SK-N-SH (cell line): ENCODE measurements at regions not wholly inside any gene's neighbourhood (a gene's known extent, or its start where the extent isn't known, plus 50 kb on each side); places are given as distances from the start of the nearest gene placed in this dataset.

ENCODE experiments used
- CTCF ChIA-PET: fragments of 300-600, 350-600 bp; formaldehyde crosslinking; extraction: SDS; loops from one replicate; lab custom pipeline; 2021; lab: Yijun Ruan, JAX
- POLR2A ChIA-PET: fragments of 350-600 bp; sonication (Branson Sonifier 250); formaldehyde crosslinking; extraction: SDS; loops from one replicate; lab custom pipeline; 2020; ENCODE audit warnings: antibody characterized with exemption, inconsistent platforms; lab: Yijun Ruan, JAX
- DNase-seq: peaks from one replicate; pipeline ENCODE4 v3.0.0; 2012
- H2AFZ ChIP-seq: fragments of 200-600 bp; sonication (generic); 2 replicates; pipeline ENCODE4 v1.8.1; 2016; ENCODE audit warnings: antibody characterized with exemption, mild to moderate bottlenecking, low read depth
- H3F3A ChIP-seq: fragments of 200-600 bp; sonication (generic); replicated peaks from 2 replicates; pipeline ENCODE3; 2016; ENCODE audit warnings: antibody characterized with exemption, mild to moderate bottlenecking; ENCODE audit not compliant: insufficient read depth
- H3K27ac ChIP-seq, 2 experiments: fragments of 200-500 bp in 1 of 2; fragments of 200-600 bp in 1 of 2; sonication (Bioruptor generic) in 1 of 2; sonication (generic), shearing (Covaris generic) in 1 of 2; 2 replicates each; pipeline versions ENCODE4 v1.5.1 to v1.6.1; 2014 to 2016; ENCODE audit warnings: low read depth in 2 of 2, inconsistent platforms in 1 of 2, low read length in 1 of 2, mild to moderate bottlenecking in 1 of 2, mixed read lengths in 1 of 2
- H3K27me3 ChIP-seq: fragments of 200-600 bp; sonication (generic), shearing (Covaris generic); 2 replicates; pipeline ENCODE4 v1.6.1; 2016; ENCODE audit warnings: mixed run types; ENCODE audit not compliant: insufficient read depth
- H3K36me3 ChIP-seq, 2 experiments: fragments of 200-500 bp in 1 of 2; fragments of 200-600 bp in 1 of 2; sonication (Bioruptor generic) in 1 of 2; sonication (generic) in 1 of 2; replicated peaks in 1 of 2; 2 replicates each; pipeline versions ENCODE3 to v1.5.1; 2014 to 2016; ENCODE audit warnings: low read length in 1 of 2, mild to moderate bottlenecking in 1 of 2; ENCODE audit not compliant: insufficient read depth in 2 of 2, control insufficient read depth in 1 of 2
- H3K4me1 ChIP-seq, 2 experiments: fragments of 200-500 bp in 1 of 2; fragments of 200-600 bp in 1 of 2; sonication (Bioruptor generic) in 1 of 2; sonication (generic), shearing (Covaris generic) in 1 of 2; 2 replicates each; pipeline versions ENCODE4 v1.5.1 to v1.6.1; 2014 to 2016; ENCODE audit warnings: low read depth in 1 of 2, low read length in 1 of 2, mixed run types in 1 of 2; ENCODE audit not compliant: insufficient read depth in 2 of 2, control insufficient read depth in 1 of 2
- H3K4me2 ChIP-seq: fragments of 200-600 bp; sonication (generic), shearing (Covaris generic); 2 replicates; pipeline ENCODE4 v1.6.1; 2017; ENCODE audit warnings: mixed run types
- H3K4me3 ChIP-seq, 2 experiments: fragments of 200-500 bp in 1 of 2; fragments of 200-600 bp in 1 of 2; sonication (Bioruptor generic) in 1 of 2; sonication (generic), shearing (Covaris generic) in 1 of 2; 2 replicates each; pipeline versions ENCODE4 v1.5.1 to v1.8.1; 2014 to 2016; ENCODE audit warnings: low read depth in 2 of 2, inconsistent platforms in 1 of 2, low read length in 1 of 2, mild to moderate bottlenecking in 1 of 2, mixed read lengths in 1 of 2, moderate library complexity in 1 of 2
- H3K79me2 ChIP-seq: fragments of 200-600 bp; sonication (generic); 2 replicates; pipeline ENCODE4 v1.8.1; 2017; ENCODE audit warnings: mild to moderate bottlenecking; ENCODE audit not compliant: insufficient read depth
- H3K9ac ChIP-seq: fragments of 200-600 bp; sonication (generic); 2 replicates; pipeline ENCODE4 v1.6.1; 2017; ENCODE audit warnings: mixed run types
- H3K9me2 ChIP-seq: fragments of 200-600 bp; sonication (generic); 2 replicates; pipeline ENCODE4 v1.6.1; 2017; ENCODE audit warnings: mixed run types
- H3K9me3 ChIP-seq: fragments of 200-600 bp; sonication (generic); 2 replicates; pipeline ENCODE4 v1.6.1; 2017; ENCODE audit warnings: mixed run types, mild to moderate bottlenecking, moderate library complexity
- H4K20me1 ChIP-seq: fragments of 200-600 bp; sonication (generic); 2 replicates; pipeline ENCODE4 v1.6.1; 2017; ENCODE audit warnings: mild to moderate bottlenecking, mixed run types; ENCODE audit not compliant: insufficient read depth
- ELF1 ChIP-seq: IDR thresholded peaks from 2 replicates; pipeline ENCODE4 v1.4.0; 2012
- EP300 ChIP-seq, 2 experiments: IDR thresholded peaks; 2 replicates each; pipeline versions ENCODE4 v1.4.0 to v1.6.1; 2012; ENCODE audit warnings: borderline replicate concordance in 1 of 2, low read depth in 1 of 2, low read length in 1 of 2
- EZH2phosphoT487 ChIP-seq: fragments of 200-600 bp; sonication (generic); IDR thresholded peaks from 2 replicates; pipeline ENCODE4 v1.6.1; 2017; ENCODE audit warnings: low read depth, mixed run types, mild to moderate bottlenecking, antibody characterized with exemption, moderate library complexity, borderline replicate concordance
- FOXJ3 ChIP-seq: sonication (generic); formaldehyde crosslinking; IDR thresholded peaks from 2 replicates; pipeline ENCODE4 v1.5.1; 2020; ENCODE audit warnings: mild to moderate bottlenecking, missing genetic modification reagents
- FOXM1 ChIP-seq: IDR thresholded peaks from 2 replicates; pipeline ENCODE4 v1.4.0; 2012; ENCODE audit warnings: low read depth, mild to moderate bottlenecking
- GABPA ChIP-seq: IDR thresholded peaks from 2 replicates; pipeline ENCODE4 v1.4.0; 2012; ENCODE audit warnings: low read depth, mild to moderate bottlenecking
- GATA2 ChIP-seq: sonication (generic); formaldehyde crosslinking; IDR thresholded peaks from 2 replicates; pipeline ENCODE4 v1.5.0; 2020; ENCODE audit warnings: mild to moderate bottlenecking, missing genetic modification reagents
- IRF3 ChIP-seq: fragments of 150-350 bp; IDR thresholded peaks from 2 replicates; pipeline ENCODE4 v1.6.1; 2016; ENCODE audit warnings: mild to moderate bottlenecking, low read depth, low read length
- JUND ChIP-seq: IDR thresholded peaks from 2 replicates; pipeline ENCODE4 v1.4.0; 2012
- MXI1 ChIP-seq: IDR thresholded peaks from 2 replicates; pipeline ENCODE4 v1.6.1; 2012; ENCODE audit warnings: mild to moderate bottlenecking, low read depth, low read length, improper control_type of control experiment
- NFIC ChIP-seq: IDR thresholded peaks from 2 replicates; pipeline ENCODE4 v1.4.0; 2012; ENCODE audit warnings: borderline replicate concordance
- POLR2AphosphoS5 ChIP-seq: IDR thresholded peaks from 2 replicates; pipeline ENCODE4 v1.6.1; 2012; ENCODE audit warnings: low read depth, low read length
- RAD21 ChIP-seq: IDR thresholded peaks from 2 replicates; pipeline ENCODE4 v1.6.1; 2012; ENCODE audit warnings: mild to moderate bottlenecking, low read length
- RCOR1 ChIP-seq: fragments of 150-350 bp; IDR thresholded peaks from 2 replicates; pipeline ENCODE4 v1.6.1; 2017; ENCODE audit warnings: antibody characterized with exemption, low read length
- RFX5 ChIP-seq: IDR thresholded peaks from 2 replicates; pipeline ENCODE4 v1.6.1; 2012; ENCODE audit warnings: mild to moderate bottlenecking, improper control_type of control experiment, low read length
- SIN3A ChIP-seq: IDR thresholded peaks from 2 replicates; pipeline ENCODE4 v1.6.1; 2012; ENCODE audit warnings: low read depth, mild to moderate bottlenecking, low read length, moderate library complexity, borderline replicate concordance
- TCF12 ChIP-seq: IDR thresholded peaks from 2 replicates; pipeline ENCODE4 v1.4.0; 2012
- USF1 ChIP-seq: IDR thresholded peaks from 2 replicates; pipeline ENCODE4 v1.4.0; 2012; ENCODE audit warnings: low read depth, borderline replicate concordance
- YY1 ChIP-seq: IDR thresholded peaks from 2 replicates; pipeline ENCODE4 v1.4.0; 2012; ENCODE audit warnings: low read depth, mild to moderate bottlenecking
- WGBS: methylation state at CpG from one replicate; pipeline ENCODE4 v1.1.6; 2017; ENCODE audit warnings: low lambda C conversion rate; 5-methylcytosine and 5-hydroxymethylcytosine counted together
- TF ChIP-seq, protein P1 (sequence below): IDR thresholded peaks from 2 replicates; pipeline ENCODE4 v1.6.1; 2012; ENCODE audit warnings: mild to moderate bottlenecking, low read depth, low read length, moderate library complexity

DNA sequence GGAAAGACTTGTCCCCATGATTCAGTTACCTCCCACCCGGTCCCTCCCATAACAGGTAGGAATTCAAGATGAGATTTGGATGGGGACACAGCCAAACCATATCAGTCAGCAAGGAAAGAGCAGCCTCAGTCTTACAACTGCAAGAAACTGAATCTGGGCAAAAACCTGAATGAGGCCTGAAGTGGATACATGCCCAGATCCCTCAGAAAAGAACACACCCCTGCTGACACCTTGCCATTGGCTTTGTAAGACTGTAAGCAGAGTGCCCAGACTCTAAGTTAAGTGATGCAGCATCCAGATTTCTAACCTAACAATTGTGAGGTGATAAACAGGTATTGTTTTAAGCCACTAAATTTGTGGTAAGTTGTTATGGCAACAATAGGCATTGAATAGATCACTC lies 670.8 kb downstream of the SORCS1 start (continued):
- TF ChIP-seq POLR2AphosphoS5 (no peak), YY1 (no peak), SIN3A (no peak), NFIC (no peak), FOXJ3 (CRISPR knock-in tag) (no peak)

DNA sequence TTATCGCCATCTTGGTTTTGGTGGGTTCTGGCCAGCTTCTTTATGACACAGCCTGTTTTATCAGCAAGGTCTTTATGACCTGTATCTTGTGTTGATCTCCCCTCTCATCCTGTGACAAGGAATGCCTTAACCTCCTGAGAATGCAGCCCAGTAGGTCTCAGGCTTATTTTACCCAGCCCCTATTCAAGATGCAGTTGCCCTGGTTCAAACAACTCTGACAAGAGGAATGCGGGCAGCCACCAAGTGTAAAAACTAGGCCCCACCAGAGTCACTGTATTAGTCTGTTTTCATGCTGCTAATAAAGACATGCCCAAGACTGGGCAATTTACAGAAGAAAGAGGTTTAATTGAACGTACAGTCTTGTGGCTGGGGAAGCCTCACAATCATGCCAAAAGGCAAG lies 671.3 kb downstream of the SORCS1 start:
- H3K9ac ChIP-seq = no peak overlapping the region
- H3K4me1 ChIP-seq = no peaks in the 10 kb centered on the region; a peak in 2 of 4 replicates
- no peak overlapping the region for H3K27ac ChIP-seq
- TF ChIP-seq EZH2phosphoT487 (no peak), MXI1 (no peak), POLR2AphosphoS5 (no peak), FOXJ3 (CRISPR knock-in tag) (no peak), USF1 (no peak), FOXM1 (no peak), IRF3 (no peak), JUND (no peak)
- H3K79me2 ChIP-seq = no peaks in the 10 kb centered on the region
- no peak overlapping the region for H3K4me2 ChIP-seq
- no peaks in the 10 kb centered on the region for H3K27me3 ChIP-seq
- H3F3A ChIP-seq = no peaks in the 10 kb centered on the region
- H3K9me3 ChIP-seq = no peaks in the 10 kb centered on the region
- H3K36me3 ChIP-seq = no peaks in the 10 kb centered on the region
- H2AFZ ChIP-seq = no peak overlapping the region
- WGBS = 38% methylated on average over 3 of the region's 3 CpGs
- POLR2A ChIA-PET = no interaction called here
- H3K4me3 ChIP-seq = no peak overlapping the region
- DNase-seq = no peak
- no peaks in the 10 kb centered on the region for H4K20me1 ChIP-seq
- CTCF ChIA-PET = interaction anchor here (0.6 kb wide), 1 partner anchor 11 kb away, joined by 3 read pairs; no protein-coding TSS in a partner anchor
- no peaks in the 10 kb centered on the region for H3K9me2 ChIP-seq

DNA sequence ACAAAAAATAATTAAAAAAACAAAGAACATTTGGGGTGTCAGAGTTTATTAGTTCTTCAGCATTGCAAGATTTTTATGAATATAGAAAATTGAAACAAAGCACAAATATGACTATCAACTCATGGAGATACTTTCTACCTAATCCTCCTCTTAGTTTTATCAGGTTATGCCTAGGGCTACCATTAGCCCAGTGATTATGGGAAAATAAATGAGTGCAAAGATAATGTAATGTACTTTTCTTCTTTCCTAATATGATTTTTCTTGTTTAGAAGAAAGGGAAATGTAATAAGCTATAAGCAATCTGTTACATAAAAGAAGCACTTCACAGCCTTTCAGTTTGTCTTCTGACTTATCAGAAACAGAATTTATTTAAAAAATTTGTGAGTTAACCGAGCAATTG lies 676.8 kb downstream of the SORCS1 start:
- DNase-seq = no peak
- 0% methylated on average over 1 of the region's 1 CpG for whole genome bisulfite sequencing
- H3K4me1 ChIP-seq = peaks cover 0 to 3% of the 10 kb centered on the region in 2 experiments; a peak in 2 of 4 replicates
- H3K27me3 ChIP-seq = no peaks in the 10 kb centered on the region
- no peaks in the 10 kb centered on the region for H3K9me3 ChIP-seq
- ChIA-PET CTCF (interaction anchor here (0.6 kb wide), 1 partner anchor 11 kb away, joined by 3 read pairs; no protein-coding TSS in a partner anchor), POLR2A (no interaction called here)
- H3K36me3 ChIP-seq = no peaks in the 10 kb centered on the region
- no peak overlapping the region for H3K4me2 ChIP-seq
- no peak overlapping the region for H3K4me3 ChIP-seq
- H2AFZ ChIP-seq = no peak overlapping the region
- H3K27ac ChIP-seq = peak overlapping the region in 1 of 2 experiments; percentile 68; a peak in 2 of 4 replicates
- no peaks in the 10 kb centered on the region for H3K79me2 ChIP-seq
- no peaks in the 10 kb centered on the region for H3F3A ChIP-seq
- H3K9me2 ChIP-seq = no peaks in the 10 kb centered on the region
- H3K9ac ChIP-seq = no peak overlapping the region
- TF ChIP-seq RFX5 (peak; percentile 7; the same call in 1 of the 2 replicates), EP300 (IDR thresholded peaks at IDR 0.05; ENCODE audit: borderline replicate concordance in 1 of 2, low read depth in 1 of 2, low read length in 1 of 2) (peak in 1 of 2 experiments; percentile 94; a peak in 2 of 4 replicates), TCF12 (no peak), GATA2 (CRISPR knock-in tag) (peak; percentile 72), GABPA (no peak), RCOR1 (peak; percentile 55; the same call in 1 of the 2 replicates), ELF1 (no peak), RAD21 (peak; percentile 22; the same call in 1 of the 2 replicates)
- TF ChIP-seq, protein P1, sequence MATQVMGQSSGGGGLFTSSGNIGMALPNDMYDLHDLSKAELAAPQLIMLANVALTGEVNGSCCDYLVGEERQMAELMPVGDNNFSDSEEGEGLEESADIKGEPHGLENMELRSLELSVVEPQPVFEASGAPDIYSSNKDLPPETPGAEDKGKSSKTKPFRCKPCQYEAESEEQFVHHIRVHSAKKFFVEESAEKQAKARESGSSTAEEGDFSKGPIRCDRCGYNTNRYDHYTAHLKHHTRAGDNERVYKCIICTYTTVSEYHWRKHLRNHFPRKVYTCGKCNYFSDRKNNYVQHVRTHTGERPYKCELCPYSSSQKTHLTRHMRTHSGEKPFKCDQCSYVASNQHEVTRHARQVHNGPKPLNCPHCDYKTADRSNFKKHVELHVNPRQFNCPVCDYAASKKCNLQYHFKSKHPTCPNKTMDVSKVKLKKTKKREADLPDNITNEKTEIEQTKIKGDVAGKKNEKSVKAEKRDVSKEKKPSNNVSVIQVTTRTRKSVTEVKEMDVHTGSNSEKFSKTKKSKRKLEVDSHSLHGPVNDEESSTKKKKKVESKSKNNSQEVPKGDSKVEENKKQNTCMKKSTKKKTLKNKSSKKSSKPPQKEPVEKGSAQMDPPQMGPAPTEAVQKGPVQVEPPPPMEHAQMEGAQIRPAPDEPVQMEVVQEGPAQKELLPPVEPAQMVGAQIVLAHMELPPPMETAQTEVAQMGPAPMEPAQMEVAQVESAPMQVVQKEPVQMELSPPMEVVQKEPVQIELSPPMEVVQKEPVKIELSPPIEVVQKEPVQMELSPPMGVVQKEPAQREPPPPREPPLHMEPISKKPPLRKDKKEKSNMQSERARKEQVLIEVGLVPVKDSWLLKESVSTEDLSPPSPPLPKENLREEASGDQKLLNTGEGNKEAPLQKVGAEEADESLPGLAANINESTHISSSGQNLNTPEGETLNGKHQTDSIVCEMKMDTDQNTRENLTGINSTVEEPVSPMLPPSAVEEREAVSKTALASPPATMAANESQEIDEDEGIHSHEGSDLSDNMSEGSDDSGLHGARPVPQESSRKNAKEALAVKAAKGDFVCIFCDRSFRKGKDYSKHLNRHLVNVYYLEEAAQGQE = no peak
- no peaks in the 10 kb centered on the region for H4K20me1 ChIP-seq
